GM12865 (cell line): ENCODE measurements at regions not wholly inside any gene's neighbourhood (a gene's known extent, or its start where the extent isn't known, plus 50 kb on each side); places are given as distances from the start of the nearest gene placed in this dataset.

Experiments
- DNase-seq: peaks from one replicate; pipeline ENCODE4 v3.0.0; 2010; ENCODE audit warnings: low read depth
- H3K4me3 ChIP-seq: 2 replicates; pipeline ENCODE4 v1.5.1; 2011; ENCODE audit warnings: mild to moderate bottlenecking, low read depth, low read length, control low read depth
- TF ChIP-seq, protein P1 (sequence below): IDR thresholded peaks from 2 replicates; pipeline ENCODE4 v1.5.1; 2011; ENCODE audit warnings: low read length, control low read depth, low read depth, inconsistent platforms; ENCODE audit not compliant: insufficient read depth; ENCODE audit errors: missing control alignments

DNA sequence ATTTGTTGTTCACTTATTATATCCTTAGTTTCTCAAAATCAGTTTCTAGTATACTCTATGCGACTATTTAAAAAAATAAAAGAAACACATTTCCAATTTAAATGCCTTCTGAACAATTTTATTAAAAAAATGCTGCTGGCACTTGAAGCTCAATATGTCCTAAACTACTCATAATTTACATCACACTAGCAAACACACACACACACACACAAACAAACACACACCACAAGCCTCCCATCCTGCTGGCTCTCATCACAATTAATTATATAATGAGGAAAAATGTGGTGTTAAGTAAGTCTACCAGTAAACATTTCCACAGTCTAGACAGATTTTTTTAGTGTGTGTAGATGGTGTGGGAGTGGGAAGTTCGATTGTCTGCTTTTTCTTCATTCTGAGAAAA is 350.3 kb downstream of the AASDHPPT start:
- H3K4me3 ChIP-seq, result no peak overlapping the region
- no peak for DNase-seq
- TF ChIP-seq, protein P1, sequence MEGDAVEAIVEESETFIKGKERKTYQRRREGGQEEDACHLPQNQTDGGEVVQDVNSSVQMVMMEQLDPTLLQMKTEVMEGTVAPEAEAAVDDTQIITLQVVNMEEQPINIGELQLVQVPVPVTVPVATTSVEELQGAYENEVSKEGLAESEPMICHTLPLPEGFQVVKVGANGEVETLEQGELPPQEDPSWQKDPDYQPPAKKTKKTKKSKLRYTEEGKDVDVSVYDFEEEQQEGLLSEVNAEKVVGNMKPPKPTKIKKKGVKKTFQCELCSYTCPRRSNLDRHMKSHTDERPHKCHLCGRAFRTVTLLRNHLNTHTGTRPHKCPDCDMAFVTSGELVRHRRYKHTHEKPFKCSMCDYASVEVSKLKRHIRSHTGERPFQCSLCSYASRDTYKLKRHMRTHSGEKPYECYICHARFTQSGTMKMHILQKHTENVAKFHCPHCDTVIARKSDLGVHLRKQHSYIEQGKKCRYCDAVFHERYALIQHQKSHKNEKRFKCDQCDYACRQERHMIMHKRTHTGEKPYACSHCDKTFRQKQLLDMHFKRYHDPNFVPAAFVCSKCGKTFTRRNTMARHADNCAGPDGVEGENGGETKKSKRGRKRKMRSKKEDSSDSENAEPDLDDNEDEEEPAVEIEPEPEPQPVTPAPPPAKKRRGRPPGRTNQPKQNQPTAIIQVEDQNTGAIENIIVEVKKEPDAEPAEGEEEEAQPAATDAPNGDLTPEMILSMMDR, result no peak

DNA sequence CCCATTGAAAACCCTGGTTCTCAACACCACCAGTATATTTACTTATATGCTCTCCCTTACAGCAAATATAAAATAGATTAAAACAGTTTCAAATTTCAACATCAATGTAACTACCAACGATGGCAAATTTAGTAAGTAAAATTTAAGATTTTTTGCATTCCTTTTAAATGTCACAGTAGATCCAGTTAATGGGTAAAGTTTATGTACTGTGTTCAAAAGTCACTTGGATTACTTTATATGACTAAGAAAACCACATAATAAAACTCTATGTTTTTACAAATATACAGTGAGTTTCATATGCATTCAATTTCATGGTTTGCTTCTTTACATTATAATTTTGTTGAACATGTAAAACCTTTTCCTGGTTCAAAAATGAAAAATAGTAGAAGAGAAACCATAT is 364.6 kb downstream of the AASDHPPT start:
- no peak overlapping the region for H3K4me3 ChIP-seq
- no peak for DNase-seq
- TF ChIP-seq, protein P1, result no peak

DNA sequence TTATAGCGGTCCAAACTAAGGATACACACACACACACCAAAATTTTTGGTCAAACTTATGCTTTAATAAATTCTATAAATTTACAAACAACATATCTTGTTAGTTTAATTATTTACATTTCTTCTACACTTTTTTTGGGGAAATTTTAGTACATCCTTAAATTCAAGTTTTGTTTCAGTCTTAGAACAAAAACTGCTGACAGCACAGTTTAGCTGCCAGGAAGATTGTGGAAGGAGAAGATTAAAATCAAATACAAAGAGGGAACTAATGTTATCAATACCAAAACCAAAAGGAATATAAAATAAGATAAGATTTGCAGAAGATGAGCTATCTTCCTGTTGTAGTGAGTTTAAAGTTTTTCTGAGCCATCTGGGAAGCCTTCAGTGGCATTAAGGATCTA is 368.8 kb downstream of the AASDHPPT start:
- DNase-seq, result no peak
- TF ChIP-seq, protein P1, result no peak
- no peak overlapping the region for H3K4me3 ChIP-seq

DNA sequence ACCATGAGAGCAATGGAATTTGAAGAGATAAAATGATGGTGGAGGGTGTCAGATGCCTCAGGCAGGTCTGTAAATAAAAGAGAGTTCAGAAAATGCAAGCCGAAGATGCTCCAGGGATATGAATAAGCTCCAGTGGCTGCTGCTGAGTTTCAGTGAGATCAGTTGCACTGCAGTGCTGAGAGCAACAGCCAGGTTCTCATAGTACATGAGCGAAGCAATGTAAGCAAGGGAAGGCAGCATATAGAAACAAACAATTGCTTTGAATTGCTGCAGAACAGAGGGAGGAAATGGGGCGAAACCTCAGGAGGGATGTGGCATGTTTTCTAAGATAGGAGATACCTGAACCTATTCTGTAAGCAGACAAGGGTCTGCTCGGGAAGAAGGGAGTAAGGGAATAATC is 369.5 kb downstream of the AASDHPPT start:
- no peak for DNase-seq
- H3K4me3 ChIP-seq, result no peak overlapping the region
- TF ChIP-seq, protein P1, result no peak

DNA sequence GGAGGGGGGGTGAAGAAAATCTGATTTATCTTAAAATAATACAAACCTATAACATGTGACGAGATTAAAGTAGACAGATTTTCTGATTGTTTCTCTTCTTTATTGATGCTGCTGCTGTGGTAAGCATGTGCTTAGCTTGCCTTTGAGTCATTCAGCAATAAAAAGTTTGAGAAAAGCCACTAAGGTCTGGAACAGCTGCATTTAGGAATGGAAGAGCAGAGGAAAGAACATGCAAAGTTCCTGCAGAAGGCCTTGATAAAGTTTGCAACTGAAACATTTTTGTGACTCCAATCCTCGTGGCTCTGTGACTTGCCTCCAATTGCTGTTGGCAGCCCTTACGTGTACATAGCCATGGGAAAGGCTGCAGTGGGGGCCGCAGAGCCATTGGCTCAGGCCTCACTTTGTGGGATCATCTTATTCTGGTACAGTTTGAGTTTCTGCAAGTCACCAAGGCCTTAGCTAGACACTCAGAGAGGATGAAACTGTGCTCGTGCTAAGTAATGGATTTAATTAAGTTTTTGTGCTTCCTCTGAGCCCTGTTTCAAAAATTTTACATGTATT is 370.2 kb downstream of the AASDHPPT start:
- no peak for DNase-seq
- TF ChIP-seq, protein P1, result no peak
- H3K4me3 ChIP-seq, result no peak overlapping the region

DNA sequence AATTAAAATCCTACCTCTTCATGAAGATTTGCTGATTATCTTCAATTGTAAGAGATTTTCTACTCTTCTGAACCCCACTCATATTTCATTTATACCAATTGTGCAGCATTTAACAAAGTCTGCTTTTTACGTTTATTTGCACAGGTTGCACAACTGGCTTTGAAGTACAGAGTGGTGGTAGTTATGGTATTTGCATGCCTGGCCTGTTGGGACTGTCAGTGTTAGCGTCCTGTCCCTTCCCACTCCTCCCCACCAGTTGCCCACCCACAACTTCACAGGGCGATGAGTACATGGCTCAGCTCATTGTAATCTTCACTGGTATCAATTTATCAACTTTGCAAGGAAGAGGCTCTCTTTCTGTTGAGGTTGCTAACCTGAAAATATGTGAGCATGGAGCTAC is 372.3 kb downstream of the AASDHPPT start:
- DNase-seq, result no peak

More for the DNA sequence above, 372.3 kb downstream of the AASDHPPT start:
- TF ChIP-seq, protein P1, result no peak
- no peak overlapping the region for H3K4me3 ChIP-seq
